Amygdala (tissue), 56 donors: ENCODE measurements at regions not wholly inside any gene's neighbourhood (a gene's known extent, or its start where the extent isn't known, plus 50 kb on each side); places are given as distances from the start of the nearest gene placed in this dataset.

Experiments
- DNase-seq, 56 donors: peaks; one replicate each; lab custom pipeline; 2025; lab: John Stamatoyannopoulos, UW

DNA sequence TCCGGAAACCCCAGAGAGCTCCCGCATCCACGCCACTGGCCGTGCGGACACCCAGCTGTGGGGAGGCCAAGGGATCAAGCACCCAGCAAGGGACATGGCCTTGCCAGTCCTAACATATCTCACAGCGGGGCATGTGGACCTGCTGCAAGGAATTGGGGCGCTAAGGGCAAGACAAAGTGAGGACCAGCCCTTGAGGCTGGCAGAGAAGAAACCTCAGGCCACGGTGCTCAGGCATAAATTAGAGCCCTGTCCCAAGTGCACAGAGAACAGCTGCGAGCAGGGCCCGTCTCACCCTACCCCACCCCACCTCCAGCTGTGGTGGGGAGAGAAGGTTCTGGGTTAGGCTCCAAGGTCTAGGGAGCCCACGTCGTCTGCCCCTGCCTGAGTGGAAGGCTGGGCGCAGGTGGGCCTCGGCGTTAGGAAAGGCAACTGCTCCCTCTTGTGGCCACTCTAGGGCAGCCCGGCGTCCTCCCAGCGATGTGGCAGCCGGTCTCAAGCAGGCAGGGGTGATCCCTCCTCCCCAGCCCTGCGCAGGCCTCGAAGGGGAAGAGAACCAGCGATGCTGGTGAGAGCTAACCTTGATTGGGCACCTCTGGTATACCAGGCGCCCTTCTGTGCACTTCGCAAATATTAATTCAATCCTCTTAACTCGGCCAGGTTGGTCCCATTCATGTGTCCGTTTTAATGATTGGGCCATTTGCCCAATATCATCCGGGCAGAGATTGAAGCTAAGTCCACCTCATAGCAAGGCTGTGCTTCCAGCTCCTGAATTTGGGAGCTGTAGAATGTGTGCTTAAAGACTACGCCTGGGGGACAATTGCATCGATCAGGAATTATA, 235.8 kb downstream of the NFATC2 start:
- peak in 53 of 56 donors; percentile 17 to 83 (median 57) for DNase-seq

- DNase-seq = no peak
These were observed 236.4 kb downstream of the NFATC2 start for GRCh38 chr20:51306081-51306480.

- DNase-seq = no peak
These were observed 237.0 kb downstream of the NFATC2 start for GRCh38 chr20:51305316-51306052.

- DNase-seq = no peak
These were observed 238.5 kb downstream of the NFATC2 start for GRCh38 chr20:51303731-51304670.

DNA sequence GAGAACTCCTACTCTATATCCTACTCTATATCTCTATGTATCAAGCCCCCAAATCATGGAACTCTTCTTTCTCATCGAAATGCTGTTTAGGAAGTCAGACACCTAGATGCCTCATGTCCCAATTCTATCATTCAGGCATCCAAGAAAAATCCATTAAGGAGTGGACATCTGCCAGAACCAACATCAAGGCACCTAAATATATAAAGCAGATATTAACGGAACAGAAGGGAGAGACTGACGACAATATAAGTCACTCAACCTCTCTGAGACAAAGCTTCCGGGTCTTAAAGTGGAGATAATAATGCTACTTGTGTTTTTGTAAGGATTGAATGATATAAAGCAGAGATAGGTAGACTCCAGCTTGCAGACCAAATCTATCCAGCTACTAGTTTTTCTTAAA, 241.5 kb downstream of the NFATC2 start:
- no peak for DNase-seq

GRCh38 chr20:51300104-51300503, 242.4 kb downstream of the NFATC2 start:
- no peak for DNase-seq

DNA sequence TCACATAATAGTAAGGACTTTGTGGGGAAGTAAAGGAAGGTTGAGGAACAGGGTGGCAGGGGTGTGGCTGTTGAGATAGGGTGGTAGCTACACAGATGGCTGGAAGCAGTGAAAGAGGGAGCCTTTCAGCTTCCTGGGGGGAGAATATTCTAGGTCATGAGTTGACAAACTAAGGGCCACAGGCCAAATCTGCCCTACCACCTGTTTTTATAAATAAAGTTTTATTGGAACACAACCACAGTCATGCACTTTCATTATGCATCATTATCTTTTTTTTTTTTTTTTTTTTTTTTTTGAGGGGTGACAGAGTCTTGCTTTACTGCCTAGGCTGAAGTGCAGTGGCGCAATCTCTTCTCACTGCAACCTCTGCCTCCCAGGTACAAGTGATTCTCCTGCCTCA, 243.1 kb downstream of the NFATC2 start:
- DNase-seq = no peak

DNA sequence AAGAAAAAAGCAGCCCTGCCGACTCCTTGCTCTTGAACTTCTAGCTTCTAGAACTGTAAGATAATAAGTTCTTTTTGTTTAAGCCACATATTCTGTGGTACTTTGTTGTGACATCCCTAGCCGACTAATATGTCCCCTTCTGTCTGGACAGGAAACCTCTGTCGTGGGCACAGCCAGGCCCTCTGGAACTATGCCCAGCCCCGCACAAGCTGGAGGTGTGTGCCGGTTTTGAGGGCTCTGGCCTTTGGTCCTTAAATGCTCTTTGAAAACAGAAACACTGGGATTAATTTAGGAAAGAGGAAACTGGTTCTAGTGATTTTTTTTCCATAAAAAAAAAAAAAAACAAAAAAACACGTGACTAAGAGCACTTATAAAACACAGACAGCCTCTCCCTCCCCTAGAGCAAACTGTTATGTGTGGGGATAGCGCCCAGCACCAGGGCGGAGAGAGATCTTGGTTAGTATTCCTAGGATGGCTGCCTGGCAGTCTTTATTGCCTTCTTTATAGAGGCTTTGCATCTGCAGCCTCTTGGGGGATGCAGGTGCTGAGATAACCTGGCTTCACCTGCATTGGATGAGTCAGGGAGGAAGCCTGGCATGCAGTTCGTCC, 244.3 kb downstream of the NFATC2 start:
- DNase-seq = no peak

DNA sequence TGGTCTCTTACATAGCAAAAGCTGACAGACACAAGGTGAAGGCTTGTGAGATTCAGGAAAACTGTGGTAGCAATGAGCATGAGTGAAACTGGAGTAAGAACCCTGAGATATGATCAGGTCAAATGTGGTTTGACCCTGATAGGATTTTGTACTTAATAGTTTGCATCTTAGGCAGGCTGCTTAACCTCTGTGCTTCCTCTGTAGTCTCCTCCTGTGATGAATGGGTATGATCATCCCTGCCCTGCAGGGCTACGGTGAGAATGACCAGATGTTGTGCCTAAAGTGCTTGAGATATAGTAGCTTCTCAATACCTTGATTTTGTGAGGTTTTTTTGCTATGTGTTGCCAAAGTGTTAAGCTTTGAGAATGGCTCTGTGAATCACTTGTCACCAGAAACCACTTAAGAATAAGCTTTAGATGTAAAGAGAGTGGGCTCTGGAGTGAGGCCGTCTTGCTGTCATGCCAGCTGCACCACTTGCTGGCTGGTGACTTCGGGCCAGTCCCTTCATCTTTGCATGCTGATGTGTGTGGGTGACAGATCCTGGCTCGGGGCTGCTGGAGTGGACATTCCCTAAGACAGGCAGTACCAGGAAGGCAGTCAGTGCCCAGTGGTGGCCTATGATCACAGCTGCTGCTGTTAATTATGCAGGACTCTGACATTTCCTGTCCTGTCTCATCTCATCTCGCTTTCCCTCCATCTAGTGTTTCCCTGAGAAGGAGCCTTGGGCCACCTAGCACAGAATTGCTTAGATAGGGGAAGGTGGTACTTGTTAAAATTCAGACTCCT, 254.7 kb downstream of the NFATC2 start:
- DNase-seq = peak in 19 of 56 donors; percentile 1 to 59 (median 31)

- DNase-seq = no peak
These were observed 255.8 kb downstream of the NFATC2 start for GRCh38 chr20:51286758-51287157.

DNA sequence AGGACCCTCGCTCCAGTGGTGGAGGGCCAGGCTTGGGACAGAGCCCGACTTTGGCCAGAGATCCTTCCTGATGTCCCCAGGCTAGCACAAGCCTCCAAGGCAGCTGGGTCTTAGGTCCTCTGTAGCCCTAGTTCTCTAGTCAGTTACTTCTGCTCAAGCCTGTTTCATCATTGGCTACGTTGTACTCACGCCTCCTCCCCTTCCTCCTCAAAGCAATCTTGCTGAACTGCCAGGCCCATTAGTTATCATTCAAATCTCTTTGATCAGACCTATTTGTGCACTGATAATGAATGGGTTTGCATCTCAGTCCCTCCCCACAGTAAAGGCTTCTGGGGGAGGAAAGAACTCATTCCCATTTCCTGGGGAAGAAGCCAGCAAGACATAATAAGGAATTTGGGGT, 256.8 kb downstream of the NFATC2 start:
- DNase-seq = no peak

- peak in 26 of 56 donors; percentile 5 to 71 (median 26) for DNase-seq
These were observed 257.6 kb downstream of the NFATC2 start for GRCh38 chr20:51284871-51285270.

DNA sequence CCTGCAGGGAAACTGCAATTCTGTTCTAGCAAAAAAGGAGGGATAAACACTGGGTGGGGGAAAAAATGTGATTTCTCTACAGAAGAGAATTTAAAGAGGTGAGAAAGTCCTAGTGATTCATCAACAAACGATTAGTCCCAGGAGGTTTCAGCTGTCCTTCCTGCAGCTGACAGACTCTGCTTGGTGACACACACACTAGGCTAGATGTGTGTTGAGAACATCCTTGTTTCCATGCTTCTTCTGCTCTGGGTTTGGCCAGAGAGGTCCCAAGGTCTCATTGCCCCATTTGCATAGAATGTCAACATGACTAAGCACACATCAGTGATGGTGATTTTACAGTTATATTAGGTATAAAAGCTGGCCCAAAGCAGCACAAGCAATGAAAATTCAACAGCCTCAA, 258.3 kb downstream of the NFATC2 start:
- no peak for DNase-seq

DNA sequence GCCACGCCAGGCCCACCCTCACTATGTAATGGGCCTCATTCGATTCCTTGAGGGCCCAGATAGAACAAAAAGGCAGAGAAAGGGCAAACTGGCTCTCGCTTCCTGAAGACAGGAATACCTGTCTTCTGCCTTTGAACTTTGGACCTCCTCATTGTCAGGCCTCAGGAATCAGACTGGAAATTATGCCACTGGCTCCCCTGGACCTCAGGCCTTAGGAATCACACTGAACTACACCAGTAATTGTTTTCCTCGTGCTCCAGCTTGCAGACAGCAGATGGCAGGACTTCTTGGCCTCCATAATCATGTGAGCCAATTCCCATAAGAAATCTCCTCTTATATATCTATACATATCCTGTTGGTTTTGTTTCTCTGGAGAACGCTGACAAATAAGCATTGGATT, 258.6 kb upstream of the KCNG1 start:
- DNase-seq = no peak

DNA sequence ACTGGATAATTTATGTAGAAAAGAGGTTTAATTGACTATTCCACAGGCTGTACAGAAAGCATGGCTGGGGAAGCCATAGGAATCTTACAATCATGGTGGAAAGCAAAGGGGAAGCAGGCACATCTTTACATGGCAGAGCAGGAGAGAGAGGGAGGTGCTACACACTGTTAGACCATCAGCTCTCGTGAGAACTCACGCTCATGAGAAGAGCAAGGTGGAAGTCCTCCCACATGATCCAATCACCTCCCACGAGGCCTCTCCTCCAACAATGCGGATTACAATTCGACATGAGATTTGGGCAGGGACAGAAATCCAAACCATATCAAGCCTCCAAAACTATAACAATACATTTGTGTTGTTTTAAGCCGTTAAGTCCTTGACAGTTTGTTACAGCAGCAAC, 257.1 kb upstream of the KCNG1 start:
- no peak for DNase-seq

GRCh38 chr20:51277961-51278360, 255.1 kb upstream of the KCNG1 start:
- no peak for DNase-seq

DNA sequence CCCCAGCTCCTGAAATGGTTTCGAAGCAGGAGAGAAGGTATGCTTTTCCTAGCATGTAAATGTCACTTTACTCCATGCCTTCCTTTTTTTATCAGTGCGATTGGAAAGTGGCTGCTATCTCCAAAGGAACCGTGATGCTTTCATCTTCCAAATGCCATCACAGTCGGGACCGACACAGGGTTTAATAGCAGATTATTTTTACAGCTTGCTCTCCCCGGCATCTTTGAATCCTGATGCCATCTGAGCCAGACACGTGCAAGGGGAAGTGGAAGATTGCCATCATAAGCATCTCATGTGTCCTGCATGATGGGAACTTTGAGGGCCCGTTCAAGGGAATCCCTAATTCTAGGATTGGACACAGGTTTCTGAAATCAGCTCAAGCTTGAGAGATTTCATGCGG, 253.4 kb upstream of the KCNG1 start:
- DNase-seq = peak in 5 of 56 donors; percentile 14 to 61 (median 39)

GRCh38 chr20:51275826-51276225, 252.9 kb upstream of the KCNG1 start:
- peak in 30 of 56 donors; percentile 5 to 77 (median 28) for DNase-seq

DNA sequence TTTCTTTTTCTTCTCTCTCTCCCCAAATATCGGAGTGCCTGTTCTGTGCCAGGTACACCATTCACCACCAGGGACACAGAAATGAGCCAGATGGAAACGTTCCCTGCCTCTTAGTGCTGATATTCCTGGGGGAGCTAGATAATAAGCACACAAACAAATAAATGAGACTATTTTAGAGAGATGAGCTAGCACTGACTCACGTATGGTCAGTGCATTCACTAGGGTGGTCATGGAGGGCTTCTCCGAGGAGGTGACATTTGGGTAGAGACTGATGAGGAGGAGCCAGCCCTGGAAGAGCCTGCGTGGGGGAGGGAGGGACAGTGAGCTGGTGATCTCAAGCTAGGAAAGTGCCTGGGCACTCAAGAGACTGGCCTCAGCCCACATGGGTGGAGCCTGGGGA, 252.3 kb upstream of the KCNG1 start:
- DNase-seq = no peak
